ENCODE measurements at regions not wholly inside any gene's neighbourhood (a gene's known extent, or its start where the extent isn't known, plus 50 kb on each side); places are given as distances from the start of the nearest gene placed in this dataset.

- Histone ChIP-seq H3K4me1 (no peaks in the 10 kb centered on the region), H3K27ac (no peak overlapping the region), H3K27me3 (no peaks in the 10 kb centered on the region), H3K4me3 (no peak overlapping the region), H3K9me3 (no peaks in the 10 kb centered on the region), H3K36me3 (no peaks in the 10 kb centered on the region)
- DNase-seq (no peak), ATAC-seq (no peak)
- intact Hi-C loops (cut with DNase I; ENCODE audit: low total_unique reads), result no loop called here
- no peak for TF ChIP-seq POLR2A (IDR thresholded peaks at IDR 0.05)
- TF ChIP-seq CTCF (IDR thresholded peaks at IDR 0.05 in 4 of 5, conservative IDR thresholded peaks at IDR 0.05 in 1 of 5), result no peak
- in situ Hi-C loops (cut with MboI; ENCODE audit: low sequenced_read_pairs in 4 of 4), result no loop called here
Measured at GRCh38 chr5:166192696-166193095, 2098.7 kb upstream of the WWC1 start.

GRCh38 chr5:166195981-166196380, 2095.5 kb upstream of the WWC1 start:
- Histone ChIP-seq H3K4me1 (no peaks in the 10 kb centered on the region), H3K27me3 (no peaks in the 10 kb centered on the region), H3K27ac (no peak overlapping the region), H3K9me3 (no peaks in the 10 kb centered on the region), H3K36me3 (no peaks in the 10 kb centered on the region), H3K4me3 (no peak overlapping the region)
- TF ChIP-seq POLR2A (IDR thresholded peaks at IDR 0.05) (no peak), CTCF (IDR thresholded peaks at IDR 0.05 in 4 of 5, conservative IDR thresholded peaks at IDR 0.05 in 1 of 5) (no peak)
- in situ Hi-C loops (cut with MboI; ENCODE audit: low sequenced_read_pairs in 4 of 4), result no loop called here
- DNase-seq (no peak), ATAC-seq (no peak)
- intact Hi-C loops (cut with DNase I; ENCODE audit: low total_unique reads), result no loop called here

GRCh38 chr5:166200532-166200931, 2090.9 kb upstream of the WWC1 start:
- no peak overlapping the region for H3K4me3 ChIP-seq
- in situ Hi-C loops (cut with MboI; ENCODE audit: low sequenced_read_pairs in 4 of 4), result no loop called here
- TF ChIP-seq POLR2A (IDR thresholded peaks at IDR 0.05) (no peak), CTCF (IDR thresholded peaks at IDR 0.05 in 4 of 5, conservative IDR thresholded peaks at IDR 0.05 in 1 of 5) (no peak)
- ATAC-seq, result no peak
- no peaks in the 10 kb centered on the region for H3K36me3 ChIP-seq
- no peak overlapping the region for H3K27ac ChIP-seq
- no peaks in the 10 kb centered on the region for H3K9me3 ChIP-seq
- no peak for DNase-seq
- intact Hi-C loops (cut with DNase I; ENCODE audit: low total_unique reads), result no loop called here
- no peaks in the 10 kb centered on the region for H3K4me1 ChIP-seq
- H3K27me3 ChIP-seq, result no peaks in the 10 kb centered on the region

- in situ Hi-C loops (cut with MboI; ENCODE audit: low sequenced_read_pairs in 4 of 4), result no loop called here
- H3K27me3 ChIP-seq, result no peaks in the 10 kb centered on the region
- no peak for DNase-seq
- TF ChIP-seq POLR2A (IDR thresholded peaks at IDR 0.05) (no peak), CTCF (IDR thresholded peaks at IDR 0.05 in 4 of 5, conservative IDR thresholded peaks at IDR 0.05 in 1 of 5) (no peak)
- H3K4me1 ChIP-seq, result no peaks in the 10 kb centered on the region
- intact Hi-C loops (cut with DNase I; ENCODE audit: low total_unique reads), result no loop called here
- no peak overlapping the region for H3K27ac ChIP-seq
- H3K4me3 ChIP-seq, result no peak overlapping the region
- no peak for ATAC-seq
- H3K36me3 ChIP-seq, result no peaks in the 10 kb centered on the region
- no peaks in the 10 kb centered on the region for H3K9me3 ChIP-seq
Measured at GRCh38 chr5:166211640-166212039, 2079.8 kb upstream of the WWC1 start.

- Histone ChIP-seq H3K4me1 (no peaks in the 10 kb centered on the region), H3K4me3 (no peak overlapping the region), H3K9me3 (no peaks in the 10 kb centered on the region), H3K27ac (no peak overlapping the region), H3K36me3 (no peaks in the 10 kb centered on the region), H3K27me3 (no peaks in the 10 kb centered on the region)
- DNase-seq (no peak), ATAC-seq (no peak)
- in situ Hi-C loops (cut with MboI; ENCODE audit: low sequenced_read_pairs in 4 of 4) (no loop called here), intact Hi-C loops (cut with DNase I; ENCODE audit: low total_unique reads) (no loop called here)
- TF ChIP-seq POLR2A (IDR thresholded peaks at IDR 0.05) (no peak), CTCF (IDR thresholded peaks at IDR 0.05 in 4 of 5, conservative IDR thresholded peaks at IDR 0.05 in 1 of 5) (no peak)
Measured at GRCh38 chr5:166236327-166236726, 2055.1 kb upstream of the WWC1 start.

Measured in gastrocnemius medialis (tissue), 4 donors.